Duodenal mucosa (tissue), 2 donors: ENCODE measurements at regions not wholly inside any gene's neighbourhood (a gene's known extent, or its start where the extent isn't known, plus 50 kb on each side); places are given as distances from the start of the nearest gene placed in this dataset.
"Not testable (repeated sequence)": the region's sequence is repeated elsewhere in the genome, so short reads cannot be mapped to it uniquely, and the experiment has no call there.

Experiments used
- H3K27ac ChIP-seq: one replicate; pipeline ENCODE4 v1.7.0; 2013; ENCODE audit warnings: low read depth, low read length
- H3K27me3 ChIP-seq, 2 donors: one replicate each; pipeline ENCODE4 v1.7.0; 2013; ENCODE audit warnings: low read length in 2 of 2, control low read depth in 1 of 2; ENCODE audit not compliant: insufficient read depth in 2 of 2, control insufficient read depth in 1 of 2
- H3K36me3 ChIP-seq, 2 donors: one replicate each; pipeline ENCODE4 v1.7.0; 2013; ENCODE audit warnings: low read length in 2 of 2, control low read depth in 1 of 2; ENCODE audit not compliant: insufficient read depth in 2 of 2, control insufficient read depth in 1 of 2
- H3K4me1 ChIP-seq, 2 donors: one replicate each; pipeline ENCODE4 v1.7.0; 2013; ENCODE audit warnings: low read length in 2 of 2, control low read depth in 1 of 2; ENCODE audit not compliant: insufficient read depth in 2 of 2, control insufficient read depth in 1 of 2
- H3K4me3 ChIP-seq, 2 donors: one replicate each; pipeline ENCODE4 v1.7.0; 2013; ENCODE audit warnings: low read length in 2 of 2, low read depth in 1 of 2
- H3K9ac ChIP-seq, 2 donors: one replicate each; pipeline ENCODE4 v1.7.0; 2013; ENCODE audit warnings: low read length in 2 of 2, low read depth in 1 of 2
- H3K9me3 ChIP-seq, 2 donors: one replicate each; pipeline ENCODE4 v1.7.0; 2013; ENCODE audit warnings: low read length in 2 of 2, control low read depth in 1 of 2; ENCODE audit not compliant: control insufficient read depth in 1 of 2

DNA sequence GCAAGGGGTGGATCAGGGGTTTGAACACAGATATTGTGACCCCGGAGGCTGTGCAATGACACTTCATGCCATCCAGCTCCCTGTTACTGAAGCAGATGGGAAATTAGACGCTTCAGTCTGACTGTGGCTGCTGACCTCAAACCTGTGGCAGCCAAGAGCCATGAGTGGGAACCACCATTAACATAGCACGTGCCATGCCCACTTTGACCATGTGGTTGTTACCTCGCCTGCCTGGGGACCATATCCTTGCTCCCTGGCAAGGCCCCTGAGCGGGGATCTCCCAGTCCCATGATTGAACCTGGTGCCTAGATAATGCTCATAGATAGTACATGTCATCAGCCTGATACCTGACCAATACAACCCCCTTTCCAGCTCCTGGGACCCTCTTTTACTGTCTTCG, 68.9 kb downstream of the CYP26B1 start:
- Histone ChIP-seq H3K4me3 (no peak overlapping the region), H3K9ac (no peak overlapping the region), H3K9me3 (no peaks in the 10 kb centered on the region), H3K27me3 (peaks cover 0 to 2% of the 10 kb centered on the region in 2 donors), H3K27ac (no peak overlapping the region), H3K36me3 (no peaks in the 10 kb centered on the region), H3K4me1 (no peaks in the 10 kb centered on the region)

DNA sequence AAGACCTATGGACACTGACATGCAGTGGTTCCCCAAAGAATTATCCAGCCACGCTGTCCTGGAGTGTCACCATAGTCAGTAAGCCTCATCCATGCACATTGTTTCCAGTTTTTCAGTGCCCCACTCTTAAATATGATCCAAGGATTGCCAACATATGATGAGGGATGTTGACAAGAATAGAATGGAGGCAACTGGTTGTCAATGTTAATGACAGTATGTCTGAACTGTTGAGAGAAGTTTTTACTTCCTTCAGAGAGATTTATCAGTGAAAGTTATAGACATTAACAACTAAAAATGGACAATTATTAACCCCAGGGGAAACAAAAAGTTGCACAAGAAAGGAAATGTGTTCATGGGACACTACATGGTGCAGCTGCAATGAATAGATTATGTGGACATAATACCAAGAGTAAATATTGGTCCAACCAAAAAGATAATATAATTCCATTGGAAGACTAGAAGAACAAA, 69.9 kb downstream of the CYP26B1 start:
- H3K27me3 ChIP-seq = peaks cover 0 to 2% of the 10 kb centered on the region in 2 donors
- no peaks in the 10 kb centered on the region for H3K4me1 ChIP-seq
- no peaks in the 10 kb centered on the region for H3K9me3 ChIP-seq
- no peak overlapping the region for H3K9ac ChIP-seq
- H3K4me3 ChIP-seq = no peak overlapping the region
- H3K27ac ChIP-seq = no peak overlapping the region
- no peaks in the 10 kb centered on the region for H3K36me3 ChIP-seq

DNA sequence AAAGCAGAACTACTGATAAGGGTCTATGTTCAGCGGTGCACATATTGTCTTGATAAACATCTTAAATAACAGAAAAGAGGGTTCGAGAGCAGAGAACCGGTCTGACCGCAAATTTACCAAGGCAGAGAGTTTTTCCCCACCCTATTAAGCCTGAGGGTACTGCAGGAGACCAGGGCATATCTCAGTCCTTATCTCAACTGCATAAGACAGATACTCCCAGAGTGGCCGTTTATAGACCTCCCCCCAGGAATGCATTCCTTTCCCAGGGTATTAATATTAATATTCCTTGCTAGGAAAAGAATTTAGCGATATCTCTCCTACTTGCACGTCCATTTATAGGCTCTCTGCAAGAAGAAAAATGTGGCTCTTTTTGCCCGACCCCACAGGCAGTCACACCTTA, 74.3 kb downstream of the CYP26B1 start:
- H3K9me3 ChIP-seq, H3K27ac ChIP-seq, H3K4me1 ChIP-seq, H3K9ac ChIP-seq, H3K27me3 ChIP-seq, H3K36me3 ChIP-seq, H3K4me3 ChIP-seq: not testable (repeated sequence)

DNA sequence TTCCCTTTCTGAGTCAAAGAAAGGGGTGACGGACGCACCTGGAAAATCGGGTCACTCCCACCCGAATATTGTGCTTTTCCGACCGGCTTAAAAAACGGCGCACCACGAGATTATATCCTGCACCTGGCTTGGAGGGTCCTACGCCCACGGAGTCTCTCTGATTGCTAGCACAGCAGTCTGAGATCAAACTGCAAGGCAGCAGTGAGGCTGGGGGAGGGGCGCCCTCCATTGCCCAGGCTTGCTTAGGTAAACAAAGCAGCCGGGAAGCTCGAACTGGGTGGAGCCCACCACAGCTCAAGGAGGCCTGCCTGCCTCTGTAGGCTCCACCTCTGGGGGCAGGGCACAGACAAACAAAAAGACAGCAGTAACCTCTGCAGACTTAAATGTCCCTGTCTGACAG, 83.5 kb downstream of the CYP26B1 start:
- not testable (repeated sequence) for H3K27me3 ChIP-seq, H3K27ac ChIP-seq, H3K9ac ChIP-seq, H3K9me3 ChIP-seq, H3K4me3 ChIP-seq, H3K4me1 ChIP-seq, H3K36me3 ChIP-seq

DNA sequence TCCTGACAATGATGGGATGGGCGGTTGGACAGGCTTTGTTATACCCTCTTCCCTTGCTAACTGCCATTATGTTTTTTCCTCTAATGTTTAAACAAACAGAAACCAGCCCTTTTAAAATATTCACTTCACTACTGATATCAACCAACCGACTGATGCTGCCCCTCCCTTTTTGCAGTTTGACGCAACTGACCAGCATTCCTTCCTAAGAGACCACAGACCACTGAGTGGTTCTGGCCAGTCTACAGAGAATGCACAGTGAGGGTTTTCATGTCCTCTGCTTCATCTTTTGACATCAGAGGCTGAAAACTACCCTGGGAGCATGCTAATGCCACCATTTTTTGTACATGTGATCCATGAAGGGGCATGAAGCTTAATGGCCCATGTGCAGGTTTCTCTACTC, 85.3 kb downstream of the CYP26B1 start:
- Histone ChIP-seq H3K27me3 (peaks cover 0 to 3% of the 10 kb centered on the region in 2 donors), H3K36me3 (no peaks in the 10 kb centered on the region), H3K9me3 (no peaks in the 10 kb centered on the region), H3K4me3 (no peak overlapping the region), H3K27ac (no peak overlapping the region), H3K4me1 (no peaks in the 10 kb centered on the region), H3K9ac (no peak overlapping the region)

DNA sequence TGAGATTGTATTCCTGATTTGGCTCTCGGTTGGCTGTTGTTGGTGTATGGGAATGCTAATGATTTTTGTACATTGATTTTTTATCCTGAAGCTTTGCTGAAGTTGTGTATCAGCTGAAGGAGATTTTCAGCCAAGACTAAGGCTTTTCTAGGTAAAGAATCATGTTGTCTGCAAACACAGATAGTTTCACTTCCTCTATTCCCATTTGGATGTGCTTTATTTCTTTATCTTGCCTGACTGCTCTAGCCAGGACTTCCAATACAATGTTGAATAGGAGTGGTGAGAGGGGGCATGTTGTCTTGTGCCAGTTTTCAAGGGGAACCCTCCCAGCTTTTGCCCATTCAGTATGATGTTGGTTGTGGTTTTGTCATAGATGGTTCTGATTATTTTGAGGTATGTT, 90.4 kb downstream of the CYP26B1 start:
- Histone ChIP-seq H3K27ac (no peak overlapping the region), H3K9ac (no peak overlapping the region), H3K27me3 (peaks cover 0 to 3% of the 10 kb centered on the region in 2 donors), H3K9me3 (no peaks in the 10 kb centered on the region), H3K4me3 (no peak overlapping the region), H3K36me3 (no peaks in the 10 kb centered on the region), H3K4me1 (no peaks in the 10 kb centered on the region)

DNA sequence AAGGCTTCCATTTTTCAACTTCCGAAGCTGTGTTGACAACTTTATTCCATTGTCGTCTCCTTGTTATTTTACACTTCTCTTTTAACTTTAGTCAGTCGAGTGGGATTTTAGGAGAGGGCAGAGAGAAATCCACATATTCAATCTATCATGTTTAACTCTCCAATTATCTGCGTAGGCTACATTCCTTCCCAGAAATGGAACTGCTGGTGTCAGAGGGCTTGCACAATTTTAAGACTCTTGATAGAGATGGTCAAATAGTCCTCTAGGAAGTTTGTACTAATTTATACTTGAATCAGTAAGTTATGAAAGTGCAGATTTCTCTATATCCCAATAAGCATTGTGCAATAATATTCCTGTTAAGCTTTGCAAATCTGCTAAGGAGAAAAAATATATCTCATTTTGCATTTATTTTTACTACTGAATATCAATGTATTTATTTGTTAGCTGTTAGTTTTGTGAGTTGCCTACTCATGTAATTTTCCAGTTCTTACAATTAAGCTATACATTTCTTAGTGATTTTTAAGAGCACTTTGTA, 95.6 kb downstream of the CYP26B1 start:
- Histone ChIP-seq H3K27me3 (no peaks in the 10 kb centered on the region), H3K4me1 (no peaks in the 10 kb centered on the region), H3K9me3 (no peaks in the 10 kb centered on the region), H3K36me3 (no peaks in the 10 kb centered on the region), H3K27ac (no peak overlapping the region), H3K9ac (no peak overlapping the region), H3K4me3 (no peak overlapping the region)

DNA sequence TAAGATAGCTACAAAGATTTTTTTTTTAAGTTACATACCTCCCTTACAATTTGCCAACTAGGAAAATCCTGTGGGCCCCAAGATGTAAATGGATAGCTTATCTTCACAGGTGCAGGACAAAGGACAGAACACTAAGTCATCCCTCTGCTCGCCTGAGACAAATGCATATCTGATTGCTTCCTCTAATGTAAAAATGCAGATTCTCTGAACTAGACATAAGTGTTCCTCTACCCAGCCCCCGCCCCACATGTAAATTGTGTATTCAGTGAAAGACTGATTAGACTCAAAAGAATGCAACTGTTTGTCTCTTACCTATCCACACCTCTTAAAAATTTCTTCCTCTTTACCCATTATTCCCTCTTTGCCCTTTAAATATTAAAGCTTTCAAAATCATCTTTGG, 96.5 kb downstream of the CYP26B1 start:
- no peak overlapping the region for H3K9ac ChIP-seq
- no peaks in the 10 kb centered on the region for H3K9me3 ChIP-seq
- no peaks in the 10 kb centered on the region for H3K27me3 ChIP-seq
- H3K36me3 ChIP-seq = no peaks in the 10 kb centered on the region
- H3K4me1 ChIP-seq = no peaks in the 10 kb centered on the region
- H3K4me3 ChIP-seq = no peak overlapping the region
- no peak overlapping the region for H3K27ac ChIP-seq

DNA sequence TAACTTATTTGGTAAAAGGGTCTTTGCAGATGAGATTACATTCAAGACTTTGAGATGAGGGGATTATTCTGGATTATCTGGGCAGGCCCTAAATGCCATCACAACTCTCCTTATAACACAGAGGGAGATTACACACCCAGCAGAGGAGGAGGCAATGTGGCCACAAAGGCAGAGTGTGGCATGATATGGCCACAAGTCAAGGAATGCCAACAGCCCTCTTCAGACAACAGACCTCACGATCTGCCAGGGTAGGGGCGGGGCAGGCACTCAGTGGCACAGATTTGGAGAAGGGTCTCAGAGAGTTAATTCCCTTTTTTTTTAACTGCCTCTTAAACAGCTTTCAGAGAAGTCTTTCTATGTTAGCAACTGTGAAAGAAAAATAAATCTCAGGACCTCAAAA, 96.9 kb downstream of the CYP26B1 start:
- no peak overlapping the region for H3K4me3 ChIP-seq
- no peak overlapping the region for H3K27ac ChIP-seq
- H3K4me1 ChIP-seq = no peaks in the 10 kb centered on the region
- no peaks in the 10 kb centered on the region for H3K9me3 ChIP-seq
- H3K36me3 ChIP-seq = no peaks in the 10 kb centered on the region
- H3K9ac ChIP-seq = no peak overlapping the region
- no peaks in the 10 kb centered on the region for H3K27me3 ChIP-seq

DNA sequence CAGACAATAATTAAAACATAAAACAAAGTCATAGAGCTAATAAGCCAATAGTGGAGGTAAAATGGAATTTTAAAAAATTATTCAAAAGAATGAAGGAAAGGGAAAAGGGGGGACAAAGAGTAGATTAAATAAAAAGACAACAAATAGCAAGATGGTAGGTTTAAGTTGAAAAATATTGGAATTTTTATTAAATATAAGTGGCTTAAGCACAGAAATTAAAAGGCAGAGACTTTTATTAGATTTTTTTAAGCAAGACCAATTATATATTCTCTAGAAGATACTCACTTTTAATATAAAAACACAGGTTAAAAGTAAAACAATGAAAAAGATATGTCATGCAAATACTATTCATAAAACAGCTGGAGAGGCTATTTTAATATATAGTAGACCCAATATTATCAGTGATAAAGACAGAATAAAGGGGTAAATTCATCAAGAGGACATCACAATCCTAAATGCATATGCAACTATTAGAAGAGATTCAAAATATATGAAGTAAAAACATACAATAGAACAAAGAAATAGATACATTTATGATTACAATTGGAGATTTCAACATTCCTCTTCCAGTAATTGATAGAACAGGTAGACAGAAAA, 98.7 kb downstream of the CYP26B1 start:
- Histone ChIP-seq H3K4me1 (no peaks in the 10 kb centered on the region), H3K4me3 (no peak overlapping the region), H3K27me3 (no peaks in the 10 kb centered on the region), H3K9ac (no peak overlapping the region), H3K36me3 (no peaks in the 10 kb centered on the region), H3K27ac (no peak overlapping the region), H3K9me3 (no peaks in the 10 kb centered on the region)

DNA sequence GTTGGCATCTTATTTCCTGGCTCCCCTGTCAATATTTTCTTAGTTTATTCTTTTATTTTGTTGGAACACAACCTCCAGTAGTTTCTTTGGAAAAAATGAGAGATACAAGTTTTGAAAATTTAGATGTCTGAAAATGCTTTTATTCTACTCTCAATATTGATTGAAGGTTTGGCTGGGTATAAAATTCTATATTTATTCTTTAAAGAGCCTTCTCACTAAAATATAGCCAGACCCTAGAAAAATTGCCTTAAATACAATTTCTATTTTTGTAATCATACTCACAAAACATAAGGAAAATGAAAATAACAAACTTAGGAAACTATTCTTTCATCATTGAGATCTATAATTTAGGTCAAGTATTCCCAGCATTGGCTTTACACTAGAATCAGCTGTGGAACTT, 103.7 kb downstream of the CYP26B1 start:
- no peak overlapping the region for H3K27ac ChIP-seq
- peaks cover 0 to 5% of the 10 kb centered on the region in 2 donors for H3K9me3 ChIP-seq
- no peak overlapping the region for H3K4me3 ChIP-seq

More for the DNA sequence above, 103.7 kb downstream of the CYP26B1 start:
- Histone ChIP-seq H3K4me1 (no peaks in the 10 kb centered on the region), H3K9ac (no peak overlapping the region), H3K27me3 (no peaks in the 10 kb centered on the region), H3K36me3 (no peaks in the 10 kb centered on the region)
